HG02763 (cell line): ENCODE measurements at regions not wholly inside any gene's neighbourhood (a gene's known extent, or its start where the extent isn't known, plus 50 kb on each side); places are given as distances from the start of the nearest gene placed in this dataset.

Experiments
- ATAC-seq: cut with Tn5 transposase; IDR thresholded peaks from one replicate; pipeline ENCODE4 v1.9.1; 2021; ENCODE audit warnings: mild to moderate bottlenecking, moderate library complexity; ENCODE audit not compliant: unreplicated experiment

- no peak for ATAC-seq
Observed at GRCh38 chr5:56466136-56466816, 233.1 kb upstream of the ANKRD55 start.

DNA sequence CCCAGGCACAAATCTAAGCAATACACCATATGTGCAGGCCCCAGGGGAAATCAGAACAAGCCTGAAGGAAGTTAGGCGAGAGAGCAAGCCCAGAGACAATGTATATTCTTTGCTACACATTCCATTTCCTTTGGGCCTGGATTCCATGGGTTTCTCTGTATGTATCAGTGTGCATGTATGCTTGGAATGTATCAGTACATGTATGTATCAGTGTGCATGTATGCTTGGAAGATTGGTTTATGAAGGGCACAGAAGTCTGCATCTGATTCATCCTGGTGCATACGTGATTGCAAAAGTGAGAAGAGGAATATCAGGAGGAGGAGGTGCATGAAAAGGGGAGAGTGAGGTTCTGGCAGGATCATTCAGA lies 232.6 kb upstream of the ANKRD55 start:
- ATAC-seq: no peak

GRCh38 chr5:56464935-56465768 lies 232.0 kb upstream of the ANKRD55 start:
- no peak for ATAC-seq

- ATAC-seq: no peak
Observed at GRCh38 chr5:56463944-56464571, 230.9 kb upstream of the ANKRD55 start.

DNA sequence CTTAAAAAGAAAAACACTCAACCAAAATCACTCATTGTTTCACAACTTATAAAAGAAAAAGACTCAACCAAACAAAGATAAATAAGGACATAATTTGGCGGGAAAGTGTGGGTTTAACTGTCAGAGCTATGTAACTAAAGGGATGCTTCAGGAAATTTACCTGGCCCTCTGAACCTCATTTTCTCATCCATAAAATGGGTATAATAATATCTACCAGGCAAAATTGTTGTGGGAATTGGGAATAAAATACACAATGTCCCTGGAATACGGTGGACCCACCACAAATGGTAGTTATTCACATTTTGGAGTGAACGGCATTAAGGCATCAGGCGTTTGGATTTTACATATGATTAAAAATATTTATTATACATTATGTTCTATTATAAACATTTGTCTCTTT lies 228.5 kb upstream of the ANKRD55 start:
- ATAC-seq: no peak

DNA sequence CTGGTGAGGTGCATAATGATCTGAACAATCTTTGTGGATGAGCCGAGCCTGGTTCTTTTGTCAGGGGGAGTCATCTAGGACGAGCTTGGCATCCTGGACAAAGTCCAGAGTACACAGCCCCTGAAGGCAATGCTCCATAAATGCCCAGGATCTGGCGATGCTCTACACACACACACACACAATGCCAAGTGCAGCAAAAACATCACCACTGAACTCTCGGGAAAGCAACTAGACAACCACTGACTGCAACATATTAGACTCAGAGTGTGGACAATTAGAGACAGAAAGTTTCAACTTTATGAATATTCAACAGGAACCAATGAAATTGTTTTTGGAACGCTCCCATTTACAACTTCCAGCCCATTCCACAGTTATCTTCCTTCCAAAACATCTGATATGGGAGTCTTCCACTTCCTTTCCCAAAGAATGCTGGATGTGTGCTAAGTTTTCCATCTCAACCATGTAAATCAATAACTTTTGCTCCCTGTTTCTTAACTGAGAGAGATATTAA lies 227.6 kb upstream of the ANKRD55 start:
- ATAC-seq: no peak

- no peak for ATAC-seq
Observed at GRCh38 chr5:56460195-56460546, 227.0 kb upstream of the ANKRD55 start.

DNA sequence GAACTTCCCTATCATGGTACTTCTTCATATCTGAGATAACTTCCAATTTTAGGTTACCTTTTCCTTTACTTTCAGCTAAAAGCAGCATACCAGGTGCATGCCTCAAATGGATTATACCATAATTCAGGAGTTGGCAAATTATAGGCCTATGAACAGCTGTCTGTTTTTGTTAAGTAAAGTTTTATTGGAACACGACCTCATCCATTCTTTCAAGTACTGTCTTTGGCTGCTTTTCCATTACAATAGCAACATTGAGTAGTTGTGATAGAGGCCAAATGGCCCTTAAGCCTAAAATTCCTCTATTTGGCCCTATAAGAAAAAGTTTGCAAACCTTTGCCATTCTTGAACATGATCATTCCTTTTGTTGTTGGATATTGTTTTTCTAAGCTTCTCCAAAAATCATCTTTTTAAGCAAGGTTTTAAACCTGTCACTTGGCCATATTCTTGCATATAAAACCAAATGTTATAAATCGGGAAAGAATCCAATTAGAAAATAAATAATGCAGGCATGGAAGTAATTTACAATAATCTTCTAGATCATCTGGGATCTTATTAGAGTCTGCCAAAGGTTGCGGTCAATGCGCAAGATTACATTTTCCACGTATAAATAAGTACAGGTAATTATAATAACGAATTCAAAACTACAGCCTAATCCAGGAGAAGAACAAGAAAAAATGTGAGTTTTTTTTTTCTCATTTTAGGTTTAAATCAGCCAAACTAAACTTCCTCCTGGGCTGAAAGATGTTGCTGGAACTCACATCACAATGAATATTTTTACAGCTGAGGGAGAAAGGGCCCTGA lies 226.5 kb upstream of the ANKRD55 start:
- no peak for ATAC-seq

DNA sequence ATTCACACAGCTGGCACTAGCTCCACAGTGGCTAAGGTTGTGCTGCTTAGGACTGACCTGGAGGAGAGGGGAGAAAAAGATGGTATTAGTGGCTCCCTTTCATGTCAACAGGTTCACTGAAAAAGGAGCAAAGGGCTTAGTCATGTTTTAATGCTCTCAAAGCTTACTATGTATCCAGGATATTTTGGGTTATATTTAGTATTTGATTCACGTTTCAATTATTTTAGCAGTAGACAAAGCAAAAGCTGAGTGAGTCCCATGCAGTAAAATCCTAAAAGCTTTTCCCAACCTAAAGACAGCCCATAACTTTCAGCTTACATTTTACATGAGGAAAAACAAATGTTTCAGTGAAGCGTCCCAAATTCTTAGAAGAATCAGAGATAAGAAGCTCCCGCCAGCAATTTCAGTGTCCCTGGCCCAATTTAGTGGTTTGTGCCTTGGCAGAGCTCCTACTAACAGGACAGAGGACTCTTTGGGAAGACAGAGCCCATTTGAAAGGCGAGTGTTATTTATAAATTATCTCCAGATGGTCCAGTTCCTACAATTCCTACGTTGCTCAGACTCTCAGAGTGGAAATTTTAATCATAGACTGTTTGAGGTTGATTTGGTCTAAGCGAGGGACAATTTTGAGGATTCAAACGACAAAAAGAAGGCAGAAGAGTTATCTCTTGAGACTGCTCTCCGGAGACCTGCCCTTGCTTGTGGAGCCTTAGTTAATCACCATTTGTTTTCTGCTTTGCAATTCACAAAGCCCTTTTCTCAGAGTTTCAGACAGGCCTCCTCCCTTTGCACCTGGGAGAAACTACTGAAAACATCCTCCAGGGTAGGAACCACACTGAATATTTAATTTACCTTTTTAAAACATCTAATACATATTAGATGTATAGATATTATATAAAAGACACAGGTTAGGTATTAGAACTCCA lies 225.0 kb upstream of the ANKRD55 start:
- no peak for ATAC-seq

DNA sequence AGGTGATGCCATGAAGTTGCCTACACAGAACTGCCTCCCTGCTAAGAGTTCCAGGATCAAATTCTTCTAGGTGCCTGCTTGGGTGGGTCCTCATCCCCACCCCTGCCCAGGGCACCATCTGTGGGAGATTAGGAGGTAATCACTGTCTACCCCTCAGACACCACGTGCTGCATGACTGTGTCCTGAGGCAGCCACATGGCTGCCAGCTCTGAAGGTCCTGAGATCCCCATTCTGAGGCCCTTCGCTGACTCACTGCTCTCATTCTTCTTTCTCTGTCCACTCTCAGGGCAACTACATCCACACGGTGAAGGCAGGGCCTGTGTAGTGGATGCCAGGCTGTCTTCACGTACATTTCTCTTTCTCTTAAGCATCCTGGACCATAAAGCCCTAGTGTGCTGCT lies 222.9 kb upstream of the ANKRD55 start:
- ATAC-seq: no peak

DNA sequence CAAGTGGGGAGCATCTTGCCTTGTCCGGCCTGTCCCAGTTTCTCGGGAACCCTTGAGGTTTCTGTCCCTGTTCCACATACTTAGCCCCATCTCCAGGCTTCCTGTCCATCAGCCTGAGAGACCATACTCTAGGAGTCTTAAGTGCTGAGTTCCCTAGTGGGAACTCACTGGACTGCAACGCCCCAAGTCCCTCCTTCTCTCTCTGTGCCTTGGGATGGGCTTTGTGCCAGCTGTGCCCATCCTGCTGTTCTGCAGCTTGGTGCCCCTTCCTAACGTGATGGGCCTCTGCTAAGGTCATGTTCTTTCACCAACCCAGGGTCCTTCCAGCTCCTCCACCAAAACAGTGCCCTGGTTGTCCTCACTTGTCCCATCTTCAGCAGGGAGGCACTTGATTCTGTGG lies 222.3 kb upstream of the ANKRD55 start:
- no peak for ATAC-seq

GRCh38 chr5:56454219-56454862 lies 221.2 kb upstream of the ANKRD55 start:
- ATAC-seq: no peak

DNA sequence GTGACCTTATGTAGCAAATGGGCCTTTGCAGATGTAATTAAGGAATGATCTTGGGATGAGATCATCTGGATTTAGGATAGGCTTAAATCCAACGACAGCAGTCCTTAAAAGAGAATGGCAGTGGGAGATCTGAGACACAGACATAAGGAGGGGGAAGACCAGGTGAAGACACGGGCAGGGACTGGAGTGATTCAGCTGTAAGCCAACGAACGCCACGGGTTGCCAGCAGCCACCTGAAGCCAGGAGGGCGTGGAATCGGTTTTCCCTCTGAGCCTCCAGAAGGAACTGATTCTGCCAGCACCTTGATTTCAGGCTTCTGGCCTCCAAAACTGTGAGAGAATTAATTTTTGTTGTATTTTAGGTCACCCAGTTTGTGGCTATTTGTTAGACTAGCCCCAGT lies 218.6 kb upstream of the ANKRD55 start:
- no peak for ATAC-seq

DNA sequence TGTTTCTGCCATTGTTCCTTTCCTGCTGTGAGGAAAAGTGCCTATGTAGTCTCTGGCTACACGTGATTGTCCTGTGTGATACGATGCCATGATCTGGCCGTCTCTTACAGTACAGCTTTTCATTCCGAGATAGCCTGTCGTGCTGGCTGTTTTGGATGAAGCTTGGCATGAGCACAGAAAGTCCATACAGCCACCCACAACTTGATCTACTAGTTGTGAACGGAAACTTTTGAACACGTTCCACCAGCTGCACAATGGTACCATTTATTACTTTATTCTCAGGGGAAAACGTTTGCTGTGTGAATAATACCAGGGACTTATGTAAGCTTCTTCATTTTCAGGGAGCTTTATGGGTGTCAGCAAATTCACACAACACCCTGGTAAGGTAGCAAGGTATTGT lies 217.6 kb upstream of the ANKRD55 start:
- ATAC-seq: no peak

DNA sequence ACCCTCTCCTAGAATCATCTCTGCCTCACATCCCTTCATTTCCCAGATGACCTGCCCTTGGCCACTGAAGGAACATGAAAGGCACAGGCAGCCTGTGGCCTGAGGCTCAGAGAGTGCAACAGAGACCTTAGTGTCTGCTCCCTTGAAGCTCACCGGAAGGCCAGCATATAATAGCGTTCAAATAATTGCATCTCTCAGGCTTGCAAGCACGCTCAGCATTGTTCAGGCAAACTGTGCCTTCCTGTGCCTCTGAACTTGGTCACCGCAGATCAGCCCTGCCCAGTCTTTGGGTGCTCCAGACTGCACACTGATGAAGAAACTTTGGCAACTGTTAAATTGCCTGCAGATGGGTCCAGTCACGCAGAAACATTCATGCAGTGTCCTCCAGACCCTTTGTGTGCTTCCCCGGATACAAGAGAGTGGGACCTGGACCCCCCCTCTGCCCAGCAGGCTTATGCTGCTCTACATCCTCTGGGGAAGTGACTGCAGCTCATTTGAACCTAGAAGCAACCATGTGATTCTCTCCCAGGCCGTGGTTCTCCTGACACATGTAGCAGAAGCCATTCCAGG lies 216.0 kb upstream of the ANKRD55 start:
- ATAC-seq: no peak

GRCh38 chr5:56447656-56448055 lies 214.5 kb upstream of the ANKRD55 start:
- ATAC-seq: no peak

DNA sequence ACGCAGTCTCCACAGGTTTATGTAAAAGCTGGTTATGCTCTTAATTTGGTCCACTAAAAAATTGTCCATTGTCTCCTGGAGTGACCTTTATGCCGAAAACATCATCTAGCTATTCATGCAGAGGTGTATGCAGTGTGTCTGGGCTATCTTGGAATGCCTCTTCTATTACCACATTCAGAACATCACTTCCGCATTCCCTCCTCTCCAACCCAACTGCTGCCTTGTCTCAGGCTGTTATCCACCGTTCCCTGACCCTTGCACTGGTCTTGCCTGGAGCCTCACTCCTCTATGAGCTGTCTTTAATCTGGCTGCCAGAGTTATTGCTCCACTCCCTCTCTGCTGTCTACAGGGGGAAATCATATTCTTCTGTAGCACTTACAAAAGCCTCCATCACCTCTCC lies 214.1 kb upstream of the ANKRD55 start:
- ATAC-seq: no peak

DNA sequence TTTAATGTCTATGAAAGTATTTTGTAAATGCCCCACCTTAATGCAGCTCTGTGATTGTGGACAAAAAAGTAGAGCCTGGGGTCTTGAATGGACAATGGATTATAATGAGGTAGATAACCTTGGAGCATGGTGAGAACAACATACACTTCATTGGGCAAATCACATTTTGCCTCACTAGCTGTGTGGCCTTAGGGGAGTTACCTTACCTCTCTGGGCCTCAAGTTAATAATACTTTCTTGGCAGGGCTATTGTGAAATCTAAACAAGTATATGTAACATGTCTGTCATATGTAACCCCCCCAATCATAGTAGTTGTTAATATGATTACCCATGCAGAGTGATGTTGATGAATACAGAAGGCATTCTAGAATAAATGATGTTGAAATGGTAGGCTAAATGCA lies 213.6 kb upstream of the ANKRD55 start:
- no peak for ATAC-seq

- ATAC-seq: no peak
Observed at GRCh38 chr5:56443826-56444225, 210.7 kb upstream of the ANKRD55 start.
